ENCODE measurements at regions not wholly inside any gene's neighbourhood (a gene's known extent, or its start where the extent isn't known, plus 50 kb on each side); places are given as distances from the start of the nearest gene placed in this dataset.

GRCh38 chr6:25144919-25145318, 134.3 kb upstream of the CARMIL1 start:
- TF ChIP-seq CTCF (IDR thresholded peaks at IDR 0.05) (no peak), POLR2A (IDR thresholded peaks at IDR 0.05) (no peak)
